Activated CD4-positive, alpha-beta T cell treated with anti-CD3 and anti-CD28 coated beads for 4 hours (primary cell): ENCODE measurements at regions not wholly inside any gene's neighbourhood (a gene's known extent, or its start where the extent isn't known, plus 50 kb on each side); places are given as distances from the start of the nearest gene placed in this dataset.
"Not testable (repeated sequence)": the region's sequence is repeated elsewhere in the genome, so short reads cannot be mapped to it uniquely, and the experiment has no call there.

Experiments used
- DNase-seq, 2 donors: peaks; one replicate each; pipeline ENCODE4 v3.0.0-alpha.2; 2020

GRCh38 chr4:138113819-138114400 is 128.2 kb downstream of the SLC7A11 start:
- DNase-seq, result no peak

GRCh38 chr4:138112890-138113289 is 129.3 kb downstream of the SLC7A11 start:
- DNase-seq, result not testable (repeated sequence)

- DNase-seq, result no peak
These were observed 129.8 kb downstream of the SLC7A11 start for GRCh38 chr4:138112389-138112788.

GRCh38 chr4:138111462-138112000 is 130.6 kb downstream of the SLC7A11 start:
- no peak for DNase-seq

- DNase-seq, result no peak
These were observed 131.3 kb downstream of the SLC7A11 start for GRCh38 chr4:138110815-138111214.

- no peak for DNase-seq
These were observed 135.1 kb downstream of the SLC7A11 start for GRCh38 chr4:138107023-138107422.

- no peak for DNase-seq
These were observed 136.8 kb downstream of the SLC7A11 start for GRCh38 chr4:138105331-138105730.

- DNase-seq, result no peak
These were observed 137.9 kb downstream of the SLC7A11 start for GRCh38 chr4:138104284-138104680.

GRCh38 chr4:138103597-138104283 is 138.4 kb downstream of the SLC7A11 start:
- no peak for DNase-seq

GRCh38 chr4:138099385-138099784 is 142.8 kb downstream of the SLC7A11 start:
- DNase-seq, result no peak

- DNase-seq, result no peak
These were observed 144.1 kb downstream of the SLC7A11 start for GRCh38 chr4:138097912-138098600.

- DNase-seq, result no peak
These were observed 145.6 kb downstream of the SLC7A11 start for GRCh38 chr4:138096384-138097062.

- no peak for DNase-seq
These were observed 146.8 kb downstream of the SLC7A11 start for GRCh38 chr4:138095378-138095777.

GRCh38 chr4:138092060-138092459 is 150.1 kb downstream of the SLC7A11 start:
- DNase-seq, result no peak

- no peak for DNase-seq
These were observed 151.1 kb downstream of the SLC7A11 start for GRCh38 chr4:138090918-138091676.

GRCh38 chr4:138090150-138090917 is 151.8 kb downstream of the SLC7A11 start:
- peak in 1 of 2 donors; percentile 3 for DNase-seq

GRCh38 chr4:138088449-138089208 is 153.5 kb downstream of the SLC7A11 start:
- DNase-seq, result no peak

- DNase-seq, result no peak
These were observed 155.0 kb downstream of the SLC7A11 start for GRCh38 chr4:138087066-138087719.

GRCh38 chr4:138086611-138087041 is 155.5 kb downstream of the SLC7A11 start:
- no peak for DNase-seq

GRCh38 chr4:138085736-138086305 is 156.3 kb downstream of the SLC7A11 start:
- DNase-seq, result no peak
